GM12878 (cell line): ENCODE measurements at regions not wholly inside any gene's neighbourhood (a gene's known extent, or its start where the extent isn't known, plus 50 kb on each side); places are given as distances from the start of the nearest gene placed in this dataset.

Experiments used
- ATAC-seq: fragments of 200-7000 bp; cut with Tn5 transposase; 3 replicates; pipeline ENCODE4 v1.9.1; 2020; ENCODE audit warnings: mild to moderate bottlenecking, moderate library complexity
- BruUV-seq: library from RNA; stranded (reverse); fragments of 400-500 nt; replicated peaks from 2 replicates; lab custom pipeline; 2021; lab: Mats Ljungman, UMichigan
- CTCF ChIA-PET: fragments of 300-600 bp; sonication (Branson Sonifier 250); formaldehyde crosslinking; extraction: SDS; loops from one replicate; lab custom pipeline; 2021; ENCODE audit warnings: inconsistent platforms; lab: Yijun Ruan, JAX
- POLR2A ChIA-PET: fragments of 350-600 bp; formaldehyde crosslinking; extraction: SDS; loops from one replicate; lab custom pipeline; 2021; ENCODE audit warnings: inconsistent platforms; lab: Charles Lee
- RAD21 ChIA-PET: fragments of 300-600 bp; sonication (Branson Sonifier 250); formaldehyde crosslinking; loops from one replicate; lab custom pipeline; 2023; ENCODE audit warnings: antibody characterized with exemption; ENCODE audit not compliant: unreplicated experiment; lab: Charles Lee
- SMC1A ChIA-PET: fragments of 300-600 bp; sonication (Branson Sonifier 250); formaldehyde crosslinking; loops from one replicate; lab custom pipeline; 2023; ENCODE audit not compliant: unreplicated experiment, uncharacterized antibody; lab: Charles Lee
- DNase-seq: peaks from one replicate; pipeline ENCODE4 v3.0.0-alpha.2; 2011; ENCODE audit warnings: low read depth, low spot score
- FAIRE-seq: peaks from 3 replicates; lab custom pipeline; 2011; peaks lifted over from hg19 to GRCh38; lab: Jason Lieb, UNC
- H2AFZ ChIP-seq: 2 replicates; pipeline ENCODE4 v1.6.0; 2011; ENCODE audit warnings: low read depth, low read length, control low read depth; ENCODE audit not compliant: control insufficient read depth
- H3K27ac ChIP-seq: 2 replicates; pipeline ENCODE4 v1.5.1; 2011; ENCODE audit warnings: control low read depth; ENCODE audit not compliant: control insufficient read depth, insufficient read depth
- H3K27me3 ChIP-seq, 2 experiments: replicated peaks in 1 of 2; 2 replicates each; pipeline versions ENCODE4 v1.6.0 to v1.6.1; 2011; ENCODE audit warnings: low read length in 1 of 2; ENCODE audit not compliant: control insufficient read depth in 2 of 2, insufficient read depth in 2 of 2
- H3K36me3 ChIP-seq, 2 experiments: 2 replicates each; pipeline ENCODE4 v1.5.1; 2011; ENCODE audit warnings: low read length in 1 of 2; ENCODE audit not compliant: control insufficient read depth in 2 of 2, insufficient read depth in 2 of 2
- H3K4me1 ChIP-seq: 2 replicates; pipeline ENCODE4 v1.6.1; 2011; ENCODE audit warnings: mild to moderate bottlenecking, low read length, moderate library complexity, mixed read lengths; ENCODE audit not compliant: control insufficient read depth, insufficient read depth
- H3K4me2 ChIP-seq: 2 replicates; pipeline ENCODE4 v1.6.0; 2011; ENCODE audit warnings: control low read depth; ENCODE audit not compliant: control insufficient read depth, insufficient read depth
- H3K4me3 ChIP-seq: fragments of 200-600 bp; sonication (generic); 2 replicates; pipeline ENCODE4 v1.5.1; 2016
- H3K79me2 ChIP-seq: 2 replicates; pipeline ENCODE4 v1.6.0; 2011; ENCODE audit warnings: low read length; ENCODE audit not compliant: control insufficient read depth, insufficient read depth
- H3K9ac ChIP-seq: 2 replicates; pipeline ENCODE4 v1.8.0; 2011; ENCODE audit warnings: low read length, control low read depth, mixed read lengths; ENCODE audit not compliant: control insufficient read depth, insufficient read depth
- H3K9me3 ChIP-seq: replicated peaks from 3 replicates; pipeline ENCODE4 v1.5.1; 2011; ENCODE audit warnings: mild to moderate bottlenecking, low read length; ENCODE audit not compliant: control insufficient read depth, insufficient read depth
- H4K20me1 ChIP-seq: 2 replicates; pipeline ENCODE4 v1.6.0; 2011; ENCODE audit not compliant: control insufficient read depth, insufficient read depth
- BCL3 ChIP-seq: IDR thresholded peaks from 2 replicates; pipeline ENCODE4 v1.6.1; 2011; ENCODE audit warnings: borderline replicate concordance, low read depth, mild to moderate bottlenecking, moderate library complexity, low read length; ENCODE audit not compliant: insufficient read depth, poor library complexity, severe bottlenecking
- BHLHE40 ChIP-seq, 2 experiments: fragments of 450-650 bp in 1 of 2; IDR thresholded peaks; 2 replicates each; pipeline ENCODE4 v1.6.1; 2011 to 2017; ENCODE audit warnings: low read depth in 2 of 2, borderline replicate concordance in 1 of 2, improper control_type of control experiment in 1 of 2, low read length in 1 of 2, mild to moderate bottlenecking in 1 of 2
- CBX3 ChIP-seq: fragments of 200-600 bp; sonication (generic); IDR thresholded peaks from 2 replicates; pipeline ENCODE4 v1.6.1; 2016; ENCODE audit warnings: low read depth, borderline replicate concordance
- CBX5 ChIP-seq: sonication (generic); IDR thresholded peaks from 2 replicates; pipeline ENCODE4 v1.6.1; 2016; ENCODE audit warnings: low read depth, moderate library complexity, mild to moderate bottlenecking, inconsistent platforms
- HDAC2 ChIP-seq: fragments of 200-600 bp; sonication (generic); IDR thresholded peaks from 2 replicates; pipeline ENCODE4 v1.6.1; 2017
- IKZF2 ChIP-seq, 2 experiments: fragments of 450-650 bp; IDR thresholded peaks; 2 replicates each; pipeline ENCODE4 v1.6.1; 2017; ENCODE audit warnings: mild to moderate bottlenecking in 2 of 2, moderate library complexity in 2 of 2
- IRF3 ChIP-seq: fragments of 450-650 bp; IDR thresholded peaks from 2 replicates; pipeline ENCODE4 v1.6.1; 2014; ENCODE audit warnings: mild to moderate bottlenecking
- MLLT1 ChIP-seq: fragments of 450-650 bp; IDR thresholded peaks from 2 replicates; pipeline ENCODE4 v1.6.1; 2016; ENCODE audit warnings: mild to moderate bottlenecking
- MTA2 ChIP-seq: fragments of 450-650 bp; IDR thresholded peaks from 2 replicates; pipeline ENCODE4 v1.6.1; 2016; ENCODE audit warnings: low read depth, mild to moderate bottlenecking, moderate library complexity
- PBX3 ChIP-seq: IDR thresholded peaks from 2 replicates; pipeline ENCODE4 v1.6.1; 2011; ENCODE audit warnings: mild to moderate bottlenecking, low read depth, low read length, moderate library complexity; ENCODE audit not compliant: insufficient replicate concordance
- POLR2AphosphoS5 ChIP-seq: IDR thresholded peaks from 2 replicates; pipeline ENCODE4 v1.6.1; 2011; ENCODE audit warnings: mild to moderate bottlenecking, low read length, inconsistent platforms
- RFX5 ChIP-seq: IDR thresholded peaks from 2 replicates; pipeline ENCODE4 v1.6.1; 2011; ENCODE audit warnings: low read depth, low read length, improper control_type of control experiment
- SMAD5 ChIP-seq: IDR thresholded peaks from 2 replicates; pipeline ENCODE4 v1.6.1; 2016; ENCODE audit warnings: antibody characterized with exemption, low read depth
- SUPT20H ChIP-seq: IDR thresholded peaks from 2 replicates; pipeline ENCODE4 v1.6.1; 2011; ENCODE audit warnings: low read depth, mild to moderate bottlenecking, low read length, moderate library complexity, borderline replicate concordance; ENCODE audit not compliant: control insufficient read depth
- TARDBP ChIP-seq: IDR thresholded peaks from 2 replicates; pipeline ENCODE4 v1.6.1; 2016; ENCODE audit warnings: borderline replicate concordance
- YBX1 ChIP-seq: fragments of 450-650 bp; IDR thresholded peaks from 2 replicates; pipeline ENCODE4 v1.6.1; 2016; ENCODE audit warnings: antibody characterized with exemption
- ZBTB4 ChIP-seq: fragments of 450-650 bp; formaldehyde crosslinking; IDR thresholded peaks from 2 replicates; pipeline ENCODE4 v1.4.0; 2022; ENCODE audit warnings: mild to moderate bottlenecking, moderate library complexity
- ZZZ3 ChIP-seq: IDR thresholded peaks from 2 replicates; pipeline ENCODE4 v1.6.1; 2011; ENCODE audit warnings: low read depth; ENCODE audit not compliant: control insufficient read depth, insufficient read length
- WGBS: methylation state at CpG from one replicate; pipeline ENCODE4 v1.1.6; 2016; ENCODE audit warnings: low lambda C conversion rate; ENCODE audit not compliant: insufficient replicate concordance, insufficient coverage; ENCODE audit errors: missing lambda C conversion rate; 5-methylcytosine and 5-hydroxymethylcytosine counted together
- in situ Hi-C: fragments of 300-500 bp; cut with MboI; formaldehyde crosslinking; loops from 9 replicates; pipeline ENCODE4 v1.14.3; 2018; ENCODE audit warnings: mixed read lengths
- intact Hi-C: fragments of 100-400 bp; cut with micrococcal nuclease; formaldehyde crosslinking; loops from one replicate; pipeline ENCODE4 v1.14.2; 2022; ENCODE audit not compliant: unreplicated experiment

- no TSS peak for BruUV-seq
- RAD21 ChIA-PET: no interaction called here
Measured at GRCh38 chr6:141347086-141347485, 785.6 kb upstream of the GJE1 start.

More at GRCh38 chr6:141347086-141347485, 785.6 kb upstream of the GJE1 start:
- ChIA-PET SMC1A (interaction anchor here (0.7 to 2.3 kb wide), 3 partner anchors 15 to 214 kb away, joined by 3 to 8 read pairs (median 4); no protein-coding TSS in a partner anchor), POLR2A (no interaction called here), CTCF (no interaction called here)
- in situ Hi-C loops (no loop called here), intact Hi-C loops (no loop called here)
- no peaks in the 10 kb centered on the region for H3K36me3 ChIP-seq
- WGBS: 0% methylated on average over 1 of the region's 1 CpG
- no peak for TF ChIP-seq ZZZ3
- no peak for TF ChIP-seq CBX3
- no peak for TF ChIP-seq BHLHE40 (IDR thresholded peaks at IDR 0.05; ENCODE audit: borderline replicate concordance in 1 of 2, low read depth in 2 of 2, low read length in 1 of 2)
- TF ChIP-seq TARDBP: no peak
- TF ChIP-seq SMAD5: no peak
- TF ChIP-seq IKZF2 (IDR thresholded peaks at IDR 0.05): no peak
- no peak for TF ChIP-seq SUPT20H
- no peak for TF ChIP-seq HDAC2
- no peak for TF ChIP-seq PBX3
- TF ChIP-seq BCL3: no peak
- TF ChIP-seq ZBTB4 (CRISPR knock-in tag): no peak
- TF ChIP-seq MTA2: no peak
- TF ChIP-seq POLR2AphosphoS5: no peak
- TF ChIP-seq CBX5: no peak
- TF ChIP-seq YBX1: no peak
- TF ChIP-seq MLLT1: no peak
- TF ChIP-seq IRF3: no peak
- no peak for TF ChIP-seq RFX5
- no peaks in the 10 kb centered on the region for H3K27me3 ChIP-seq
- H3K4me2 ChIP-seq: no peak overlapping the region
- H3K9me3 ChIP-seq: no peaks in the 10 kb centered on the region
- FAIRE-seq (no peak), ATAC-seq (no peak), DNase-seq (no peak)
- no peaks in the 10 kb centered on the region for H3K79me2 ChIP-seq
- H3K4me3 ChIP-seq: no peak overlapping the region
- no peak overlapping the region for H3K9ac ChIP-seq
- H3K27ac ChIP-seq: no peak overlapping the region
- H4K20me1 ChIP-seq: no peaks in the 10 kb centered on the region
- no peaks in the 10 kb centered on the region for H3K4me1 ChIP-seq
- no peak overlapping the region for H2AFZ ChIP-seq
